ENCODE measurements at regions not wholly inside any gene's neighbourhood (a gene's known extent, or its start where the extent isn't known, plus 50 kb on each side); places are given as distances from the start of the nearest gene placed in this dataset.

DNA sequence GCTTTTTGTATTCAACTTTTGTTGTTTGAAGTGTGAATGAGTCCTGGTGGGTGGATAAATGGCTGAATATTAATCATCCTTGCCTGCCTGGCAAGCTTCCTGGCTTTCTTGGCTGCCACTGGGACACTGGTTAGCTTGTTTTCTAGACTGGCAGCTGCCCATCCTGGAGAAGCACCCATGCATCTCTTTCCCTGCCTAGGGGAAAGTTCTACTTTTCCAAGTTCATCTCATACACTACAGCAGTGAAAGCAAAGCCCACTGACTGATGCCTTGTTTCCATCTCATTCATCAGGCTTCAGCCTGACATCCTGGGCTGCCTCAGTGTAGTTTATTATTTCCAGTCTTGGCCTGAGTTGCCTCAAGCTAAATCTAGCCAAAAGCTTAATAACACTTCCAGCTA, 244.8 kb downstream of the PCDH20 start:
- TF ChIP-seq, protein P1, sequence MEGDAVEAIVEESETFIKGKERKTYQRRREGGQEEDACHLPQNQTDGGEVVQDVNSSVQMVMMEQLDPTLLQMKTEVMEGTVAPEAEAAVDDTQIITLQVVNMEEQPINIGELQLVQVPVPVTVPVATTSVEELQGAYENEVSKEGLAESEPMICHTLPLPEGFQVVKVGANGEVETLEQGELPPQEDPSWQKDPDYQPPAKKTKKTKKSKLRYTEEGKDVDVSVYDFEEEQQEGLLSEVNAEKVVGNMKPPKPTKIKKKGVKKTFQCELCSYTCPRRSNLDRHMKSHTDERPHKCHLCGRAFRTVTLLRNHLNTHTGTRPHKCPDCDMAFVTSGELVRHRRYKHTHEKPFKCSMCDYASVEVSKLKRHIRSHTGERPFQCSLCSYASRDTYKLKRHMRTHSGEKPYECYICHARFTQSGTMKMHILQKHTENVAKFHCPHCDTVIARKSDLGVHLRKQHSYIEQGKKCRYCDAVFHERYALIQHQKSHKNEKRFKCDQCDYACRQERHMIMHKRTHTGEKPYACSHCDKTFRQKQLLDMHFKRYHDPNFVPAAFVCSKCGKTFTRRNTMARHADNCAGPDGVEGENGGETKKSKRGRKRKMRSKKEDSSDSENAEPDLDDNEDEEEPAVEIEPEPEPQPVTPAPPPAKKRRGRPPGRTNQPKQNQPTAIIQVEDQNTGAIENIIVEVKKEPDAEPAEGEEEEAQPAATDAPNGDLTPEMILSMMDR (IDR thresholded peaks at IDR 0.05): no peak
- Mint-ChIP-seq H3K4me1 (ENCODE audit: low read depth) (no peaks in the 10 kb centered on the region), H3K9me3 (peaks cover 2% of the 10 kb centered on the region), H3K4me3 (no peak overlapping the region), H3K36me3 (ENCODE audit: low read depth) (no peaks in the 10 kb centered on the region), H3K27ac (no peak overlapping the region), H3K27me3 (no peaks in the 10 kb centered on the region)
- ChIA-PET CTCF (no interaction called here), POLR2A (no interaction called here)
- intact Hi-C loops (cut with micrococcal nuclease): no loop called here
- DNase-seq: no peak
- ATAC-seq: no peak

DNA sequence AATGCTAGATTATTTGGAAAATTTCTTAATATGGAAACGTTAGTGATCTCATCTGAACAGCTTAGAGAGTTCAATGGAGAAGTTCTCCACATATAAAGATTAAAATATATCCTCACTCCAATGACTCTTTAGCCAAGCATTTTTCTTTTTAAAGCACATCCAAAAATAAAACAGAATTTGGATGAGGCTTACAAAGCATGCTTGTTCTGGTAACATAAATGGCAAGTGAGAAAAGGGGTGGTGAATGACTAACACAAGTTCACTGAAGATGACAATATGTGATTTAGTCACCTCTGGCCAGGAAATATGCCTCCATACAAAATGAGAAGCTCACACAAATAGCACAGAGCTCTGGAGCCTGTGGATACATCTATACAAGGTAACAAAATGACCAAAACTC, 253.0 kb downstream of the PCDH20 start:
- intact Hi-C loops (cut with micrococcal nuclease): no loop called here
- ATAC-seq (no peak), DNase-seq (no peak)
- CTCF ChIA-PET: no interaction called here
- no peak overlapping the region for H3K27ac Mint-ChIP-seq
- H3K36me3 Mint-ChIP-seq (ENCODE audit: low read depth): no peaks in the 10 kb centered on the region
- H3K4me3 Mint-ChIP-seq: no peak overlapping the region
- peaks cover 5% of the 10 kb centered on the region for H3K9me3 Mint-ChIP-seq
- POLR2A ChIA-PET: interaction anchor here (0.6 kb wide), 1 partner anchor 14 kb away, joined by 3 read pairs; no protein-coding TSS in a partner anchor
- H3K27me3 Mint-ChIP-seq: no peaks in the 10 kb centered on the region
- TF ChIP-seq, protein P1 (IDR thresholded peaks at IDR 0.05): no peak
- no peaks in the 10 kb centered on the region for H3K4me1 Mint-ChIP-seq (ENCODE audit: low read depth)

DNA sequence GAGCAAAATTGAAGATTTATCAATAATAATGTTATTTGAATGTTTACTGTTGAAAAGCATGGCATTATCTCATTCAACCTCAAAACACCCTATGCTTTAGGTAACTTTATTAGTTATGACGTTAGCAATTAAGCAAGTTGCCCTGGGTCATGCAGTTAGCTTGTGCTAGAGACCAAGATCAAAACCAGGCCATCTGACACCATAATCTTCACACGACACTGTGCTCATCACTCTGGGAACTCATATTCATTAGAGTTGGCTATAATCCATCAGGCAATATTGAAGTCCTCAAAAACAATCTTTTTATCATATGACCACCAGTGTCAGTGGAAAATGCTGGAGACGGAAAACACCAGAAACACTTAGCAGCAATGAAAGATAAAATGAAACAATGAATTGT, 253.5 kb downstream of the PCDH20 start:
- POLR2A ChIA-PET: interaction anchor here (0.6 kb wide), 1 partner anchor 15 kb away, joined by 3 read pairs; no protein-coding TSS in a partner anchor
- Mint-ChIP-seq H3K4me3 (no peak overlapping the region), H3K36me3 (ENCODE audit: low read depth) (no peaks in the 10 kb centered on the region), H3K27ac (no peak overlapping the region), H3K9me3 (peaks cover 5% of the 10 kb centered on the region), H3K4me1 (ENCODE audit: low read depth) (no peaks in the 10 kb centered on the region), H3K27me3 (no peaks in the 10 kb centered on the region)
- CTCF ChIA-PET: no interaction called here
- TF ChIP-seq, protein P1 (IDR thresholded peaks at IDR 0.05): no peak
- ATAC-seq: no peak
- DNase-seq: no peak
- intact Hi-C loops (cut with micrococcal nuclease): no loop called here

GRCh38 chr13:61156753-61157152, 258.9 kb downstream of the PCDH20 start:
- TF ChIP-seq, protein P1 (IDR thresholded peaks at IDR 0.05): no peak
- Mint-ChIP-seq H3K4me1 (ENCODE audit: low read depth) (no peaks in the 10 kb centered on the region), H3K4me3 (no peak overlapping the region), H3K9me3 (peaks cover 4% of the 10 kb centered on the region), H3K27ac (no peak overlapping the region), H3K36me3 (ENCODE audit: low read depth) (no peaks in the 10 kb centered on the region), H3K27me3 (no peaks in the 10 kb centered on the region)
- intact Hi-C loops (cut with micrococcal nuclease): no loop called here
- CTCF ChIA-PET: no interaction called here
- POLR2A ChIA-PET: interaction anchor here (0.7 kb wide), 1 partner anchor 18 kb away, joined by 3 read pairs; no protein-coding TSS in a partner anchor
- ATAC-seq: no peak
- DNase-seq: no peak

DNA sequence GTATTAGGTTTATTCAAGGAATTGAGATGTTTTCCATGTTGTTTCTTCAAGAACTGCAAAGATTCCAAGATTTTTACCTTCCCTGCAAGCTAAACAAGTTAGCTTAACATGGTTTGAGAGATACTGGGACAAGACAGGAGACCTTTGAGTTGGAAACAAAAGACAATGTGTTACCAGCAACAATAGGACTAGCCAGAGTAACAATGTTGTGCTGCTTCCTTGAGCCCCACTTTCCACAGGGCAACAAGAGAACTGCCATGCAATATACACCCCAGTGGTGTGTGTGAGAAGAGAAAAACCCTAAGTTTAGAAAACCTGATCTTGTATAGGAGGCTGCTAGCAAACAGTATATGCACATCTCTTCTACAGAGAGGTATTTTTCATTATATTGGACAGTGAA, 264.6 kb downstream of the PCDH20 start:
- peaks cover 4% of the 10 kb centered on the region for H3K9me3 Mint-ChIP-seq
- TF ChIP-seq, protein P1 (IDR thresholded peaks at IDR 0.05): no peak
- H3K36me3 Mint-ChIP-seq (ENCODE audit: low read depth): no peaks in the 10 kb centered on the region
- no peak for DNase-seq
- intact Hi-C loops (cut with micrococcal nuclease): no loop called here
- no peak for ATAC-seq
- no peaks in the 10 kb centered on the region for H3K4me1 Mint-ChIP-seq (ENCODE audit: low read depth)
- CTCF ChIA-PET: no interaction called here
- no peak overlapping the region for H3K4me3 Mint-ChIP-seq
- H3K27ac Mint-ChIP-seq: no peak overlapping the region
- POLR2A ChIA-PET: no interaction called here
- H3K27me3 Mint-ChIP-seq: no peaks in the 10 kb centered on the region
